ENCODE measurements at regions not wholly inside any gene's neighbourhood (a gene's known extent, or its start where the extent isn't known, plus 50 kb on each side); places are given as distances from the start of the nearest gene placed in this dataset.
"Not testable (repeated sequence)": the region's sequence is repeated elsewhere in the genome, so short reads cannot be mapped to it uniquely, and the experiment has no call there.

DNA sequence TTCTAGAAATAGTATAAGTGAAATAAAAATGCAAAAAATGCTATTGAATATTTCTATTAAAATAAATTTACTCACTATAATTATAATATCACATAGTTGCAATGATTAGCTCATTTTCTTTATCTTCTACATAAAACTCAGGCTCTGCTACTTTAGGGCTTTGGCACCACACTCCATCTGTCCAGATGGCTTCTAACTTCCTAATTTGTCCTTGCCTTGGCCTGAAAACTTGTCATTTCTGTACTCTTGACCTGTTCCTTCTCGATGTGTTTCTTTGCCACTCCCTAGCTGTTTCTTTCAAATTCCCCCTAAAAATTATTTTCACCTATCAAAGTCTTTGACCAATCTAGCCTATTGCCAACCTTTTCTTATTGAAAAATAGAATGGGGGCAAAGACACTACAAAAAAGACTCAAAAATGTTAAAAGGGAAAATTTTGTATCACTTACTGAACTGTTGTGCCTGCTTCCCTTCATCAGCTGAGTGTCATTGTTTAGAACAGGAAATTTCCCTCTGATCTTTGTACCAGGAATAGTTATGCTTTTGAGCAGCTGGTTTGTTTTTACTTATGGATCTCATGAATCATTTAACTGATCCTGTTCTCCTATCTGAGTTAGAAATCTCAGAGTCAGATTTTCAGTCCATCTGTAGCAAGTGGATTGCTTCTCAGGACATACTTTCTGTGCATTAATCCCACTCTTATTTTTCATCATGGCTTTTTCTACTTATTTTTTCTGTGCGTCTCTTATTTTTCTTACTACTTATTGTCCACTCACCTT, 279.2 kb upstream of the CNR1 start:
- TF ChIP-seq, protein P1, sequence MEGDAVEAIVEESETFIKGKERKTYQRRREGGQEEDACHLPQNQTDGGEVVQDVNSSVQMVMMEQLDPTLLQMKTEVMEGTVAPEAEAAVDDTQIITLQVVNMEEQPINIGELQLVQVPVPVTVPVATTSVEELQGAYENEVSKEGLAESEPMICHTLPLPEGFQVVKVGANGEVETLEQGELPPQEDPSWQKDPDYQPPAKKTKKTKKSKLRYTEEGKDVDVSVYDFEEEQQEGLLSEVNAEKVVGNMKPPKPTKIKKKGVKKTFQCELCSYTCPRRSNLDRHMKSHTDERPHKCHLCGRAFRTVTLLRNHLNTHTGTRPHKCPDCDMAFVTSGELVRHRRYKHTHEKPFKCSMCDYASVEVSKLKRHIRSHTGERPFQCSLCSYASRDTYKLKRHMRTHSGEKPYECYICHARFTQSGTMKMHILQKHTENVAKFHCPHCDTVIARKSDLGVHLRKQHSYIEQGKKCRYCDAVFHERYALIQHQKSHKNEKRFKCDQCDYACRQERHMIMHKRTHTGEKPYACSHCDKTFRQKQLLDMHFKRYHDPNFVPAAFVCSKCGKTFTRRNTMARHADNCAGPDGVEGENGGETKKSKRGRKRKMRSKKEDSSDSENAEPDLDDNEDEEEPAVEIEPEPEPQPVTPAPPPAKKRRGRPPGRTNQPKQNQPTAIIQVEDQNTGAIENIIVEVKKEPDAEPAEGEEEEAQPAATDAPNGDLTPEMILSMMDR (IDR thresholded peaks at IDR 0.05; ENCODE audit: insufficient read depth, low read depth, low read length, missing control alignments), result no peak
- H3K4me3 ChIP-seq (ENCODE audit: low read depth, low read length), result no peak overlapping the region
- DNase-seq (ENCODE audit: low read depth), result no peak

DNA sequence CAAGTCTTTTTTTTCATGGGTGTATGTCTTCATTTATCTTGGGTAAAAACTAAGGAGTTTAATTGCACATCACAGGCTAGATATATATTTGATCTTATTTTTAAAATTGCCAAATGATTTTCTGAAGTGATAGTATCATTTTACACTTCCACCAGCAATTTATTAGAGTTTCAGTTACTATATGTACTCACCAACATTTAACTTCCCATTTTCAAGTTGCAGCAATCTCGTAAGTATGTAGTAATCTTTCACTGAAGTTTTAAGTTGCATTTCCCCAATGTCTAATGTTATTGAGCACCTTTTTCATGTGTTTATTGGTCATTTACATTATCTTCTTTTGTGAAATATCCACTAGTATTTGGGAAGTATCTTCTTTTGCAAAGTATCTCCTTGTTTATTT, 277.4 kb upstream of the CNR1 start:
- peak; percentile 14 for DNase-seq (ENCODE audit: low read depth)
- TF ChIP-seq, protein P1 (IDR thresholded peaks at IDR 0.05; ENCODE audit: insufficient read depth, low read depth, low read length, missing control alignments), result no peak

DNA sequence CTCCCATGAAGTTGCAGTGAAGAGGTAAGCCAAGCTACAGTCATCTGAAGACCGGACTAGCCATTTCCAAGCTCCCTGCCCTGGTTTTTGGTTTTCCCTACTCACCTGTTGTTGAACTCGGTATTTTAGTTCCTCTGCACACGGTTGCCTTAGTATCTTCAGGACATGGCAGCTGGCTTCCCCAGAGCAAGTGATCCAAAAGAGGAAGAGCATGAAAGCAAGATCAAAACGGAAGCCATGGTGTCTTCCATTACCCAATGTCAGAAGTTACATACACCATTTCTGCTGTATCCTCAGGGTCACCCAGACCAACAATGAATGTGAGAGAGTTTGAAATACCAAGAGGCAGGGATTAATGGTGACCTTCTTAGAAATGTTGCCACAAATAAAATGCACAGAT, 276.6 kb upstream of the CNR1 start:
- no peak for DNase-seq (ENCODE audit: low read depth)

More for the DNA sequence above, 277.4 kb upstream of the CNR1 start:
- no peak overlapping the region for H3K4me3 ChIP-seq (ENCODE audit: low read depth, low read length)

DNA sequence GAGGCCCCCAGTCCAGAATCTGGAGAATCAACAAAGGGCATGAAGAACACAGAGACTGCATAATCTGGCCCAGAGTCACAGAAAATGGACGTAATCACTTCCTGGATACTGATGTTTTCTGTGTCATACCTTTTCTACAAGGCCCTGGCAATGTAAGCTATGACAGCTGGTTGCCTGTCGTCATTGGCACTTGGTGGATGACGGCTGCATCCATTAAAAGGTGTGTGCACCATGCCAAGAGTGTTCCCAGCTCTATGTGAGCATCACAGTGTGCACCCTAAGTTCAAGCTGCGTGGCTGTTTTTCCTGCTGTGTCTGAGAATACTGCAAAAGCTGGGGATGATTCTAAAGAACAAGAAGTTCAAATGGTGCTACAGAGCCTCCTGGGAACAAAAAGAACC, 275.2 kb upstream of the CNR1 start:
- DNase-seq (ENCODE audit: low read depth), result no peak
- TF ChIP-seq, protein P1 (IDR thresholded peaks at IDR 0.05; ENCODE audit: insufficient read depth, low read depth, low read length, missing control alignments), result no peak
- no peak overlapping the region for H3K4me3 ChIP-seq (ENCODE audit: low read depth, low read length)

More for the DNA sequence above, 276.6 kb upstream of the CNR1 start:
- TF ChIP-seq, protein P1 (IDR thresholded peaks at IDR 0.05; ENCODE audit: insufficient read depth, low read depth, low read length, missing control alignments), result no peak
- no peak overlapping the region for H3K4me3 ChIP-seq (ENCODE audit: low read depth, low read length)

DNA sequence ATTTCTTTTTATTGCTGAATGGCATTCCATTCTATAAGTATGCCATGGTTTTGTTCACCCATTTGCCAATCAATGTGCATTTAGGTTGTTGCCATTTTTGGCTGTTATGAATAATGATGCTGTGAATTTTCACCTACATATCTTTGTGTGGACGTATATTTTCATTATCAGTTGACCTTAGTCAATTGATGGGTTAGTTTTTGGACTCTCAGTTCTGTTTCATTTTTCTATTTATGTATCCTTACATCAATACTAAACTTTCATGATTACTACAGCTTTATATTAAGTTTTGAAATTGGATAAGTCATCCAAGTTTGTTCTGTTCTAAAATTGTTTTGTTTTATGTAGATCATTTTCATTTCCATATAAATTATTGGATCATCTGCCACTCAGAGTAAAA, 261.9 kb upstream of the CNR1 start:
- TF ChIP-seq, protein P1 (IDR thresholded peaks at IDR 0.05; ENCODE audit: insufficient read depth, low read depth, low read length, missing control alignments), result no peak

DNA sequence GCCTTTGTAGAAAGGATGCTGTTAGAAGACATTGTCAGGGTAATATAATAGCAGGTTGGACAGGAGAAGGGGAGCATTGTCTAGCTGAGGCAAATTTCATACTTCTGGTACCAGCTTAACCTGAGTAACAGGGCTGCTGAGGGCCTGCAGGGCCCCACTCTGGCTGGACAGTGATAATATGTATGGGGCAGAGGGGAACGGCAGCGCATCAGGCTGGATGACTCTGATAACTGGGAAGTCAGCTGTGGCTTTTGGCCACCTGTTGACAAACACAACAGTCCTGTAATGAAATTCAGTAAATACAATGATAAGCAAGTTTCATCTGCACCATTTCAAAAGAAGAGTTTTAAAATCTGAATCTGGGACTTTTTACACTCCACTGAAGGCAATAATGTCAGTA, 259.9 kb upstream of the CNR1 start:
- no peak overlapping the region for H3K4me3 ChIP-seq (ENCODE audit: low read depth, low read length)
- no peak for DNase-seq (ENCODE audit: low read depth)
- TF ChIP-seq, protein P1 (IDR thresholded peaks at IDR 0.05; ENCODE audit: insufficient read depth, low read depth, low read length, missing control alignments), result no peak

More for the DNA sequence above, 261.9 kb upstream of the CNR1 start:
- DNase-seq (ENCODE audit: low read depth), result no peak
- no peak overlapping the region for H3K4me3 ChIP-seq (ENCODE audit: low read depth, low read length)

DNA sequence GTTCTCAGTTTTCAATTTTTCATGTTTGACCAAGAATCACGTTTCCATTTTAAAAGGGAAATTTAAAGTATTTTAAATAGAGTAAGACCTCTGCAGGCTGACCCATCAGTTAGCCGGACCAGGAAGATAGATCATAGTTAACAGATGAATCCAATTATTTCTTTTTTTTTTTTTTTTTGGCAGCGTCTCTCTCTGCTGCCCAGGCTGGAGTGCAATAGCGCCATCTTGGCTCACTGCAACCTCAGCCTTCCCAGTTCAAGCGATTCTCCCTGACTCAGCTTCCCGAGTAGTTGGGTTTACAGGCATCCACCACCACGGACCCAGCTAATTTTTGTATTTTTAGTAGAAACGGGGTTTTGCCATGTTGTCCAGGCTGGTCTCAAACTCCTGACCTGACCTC, 256.7 kb upstream of the CNR1 start:
- TF ChIP-seq, protein P1 (IDR thresholded peaks at IDR 0.05; ENCODE audit: insufficient read depth, low read depth, low read length, missing control alignments), result no peak
- no peak for DNase-seq (ENCODE audit: low read depth)
- no peak overlapping the region for H3K4me3 ChIP-seq (ENCODE audit: low read depth, low read length)

DNA sequence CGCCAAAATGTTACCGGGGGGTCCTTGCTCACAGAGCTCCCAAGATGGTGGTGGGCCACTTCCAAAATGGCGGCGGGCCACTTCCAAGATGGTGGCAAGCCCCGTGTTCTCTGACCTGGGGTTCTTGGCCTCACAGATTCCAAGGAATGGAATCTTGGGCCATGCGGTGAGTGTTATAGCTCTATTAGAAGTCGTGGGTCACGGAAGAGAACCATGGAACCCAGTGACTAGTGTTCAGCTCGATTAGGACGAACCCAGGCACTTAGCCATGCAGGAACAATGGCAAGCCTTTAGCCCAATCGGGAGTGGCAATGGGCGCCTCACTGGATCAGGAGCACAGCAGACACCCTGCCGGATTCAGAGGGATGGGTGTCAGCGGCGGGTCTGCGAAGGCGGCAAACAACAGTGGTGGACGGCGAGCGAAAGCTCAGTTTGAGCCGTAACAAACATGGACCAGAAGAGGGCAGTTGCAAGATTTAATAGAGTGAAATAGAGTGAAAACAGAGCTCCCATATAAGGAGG, 254.9 kb upstream of the CNR1 start:
- H3K4me3 ChIP-seq (ENCODE audit: low read depth, low read length); DNase-seq (ENCODE audit: low read depth): not testable (repeated sequence)

DNA sequence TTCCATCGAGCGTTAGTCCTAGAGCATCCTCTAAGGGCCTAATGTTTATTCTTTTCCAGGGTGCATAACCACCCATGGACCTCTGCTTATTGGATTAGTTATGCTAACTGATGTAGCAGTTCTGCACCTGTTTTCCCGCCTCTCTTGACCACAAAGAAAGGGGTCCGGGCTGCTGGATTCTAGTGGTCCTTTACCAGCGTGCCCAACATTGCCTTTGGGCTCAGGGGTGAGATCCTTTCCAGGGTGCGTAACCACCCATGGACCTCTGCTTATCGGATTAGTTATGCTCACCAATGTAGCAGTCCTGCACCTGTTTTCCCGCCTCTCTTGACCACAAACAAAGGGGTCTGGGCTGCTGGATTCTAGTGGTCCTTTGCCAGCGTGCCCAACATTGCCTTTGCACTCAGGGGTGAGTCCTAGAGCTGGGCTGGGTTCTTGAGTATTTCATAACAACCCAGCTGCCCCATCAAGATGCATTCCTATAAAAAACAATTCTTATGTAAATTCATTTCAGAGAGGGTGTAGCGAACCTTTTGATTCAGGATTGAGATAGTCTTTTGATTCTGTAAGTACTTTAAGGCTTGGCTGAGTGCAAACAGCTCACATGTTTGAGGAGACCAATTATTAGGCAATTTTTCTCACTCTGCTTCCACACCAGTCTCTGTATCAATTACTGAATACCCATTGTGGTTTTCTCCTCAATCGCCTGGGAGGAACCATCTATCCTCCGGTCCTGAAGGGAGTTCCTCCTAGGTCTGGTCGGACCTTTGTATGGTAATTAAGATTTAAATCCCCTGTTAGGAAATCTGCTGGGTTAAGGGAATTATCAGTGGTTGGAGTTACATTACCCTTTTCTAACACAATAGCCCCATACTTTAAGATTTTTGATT, 253.0 kb upstream of the CNR1 start:
- not testable (repeated sequence) for H3K4me3 ChIP-seq (ENCODE audit: low read depth, low read length); DNase-seq (ENCODE audit: low read depth)
